GM12891 (cell line): ENCODE measurements at regions not wholly inside any gene's neighbourhood (a gene's known extent, or its start where the extent isn't known, plus 50 kb on each side); places are given as distances from the start of the nearest gene placed in this dataset.

Experiments
- PAX5 ChIP-seq: IDR thresholded peaks from 2 replicates; pipeline ENCODE4 v1.6.1; 2011; ENCODE audit warnings: low read length, moderate library complexity, mild to moderate bottlenecking; ENCODE audit not compliant: insufficient read depth, severe bottlenecking
- POLR2A ChIP-seq: IDR thresholded peaks from 2 replicates; pipeline ENCODE4 v1.6.1; 2011; ENCODE audit warnings: low read depth, low read length, control low read depth
- POLR2AphosphoS5 ChIP-seq: IDR thresholded peaks from 2 replicates; pipeline ENCODE4 v1.6.1; 2011; ENCODE audit warnings: low read depth, low read length, control low read depth
- POU2F2 ChIP-seq: IDR thresholded peaks from 2 replicates; pipeline ENCODE4 v1.6.1; 2011; ENCODE audit warnings: low read depth, mild to moderate bottlenecking, control low read depth, low read length, moderate library complexity
- SPI1 ChIP-seq: IDR thresholded peaks from 2 replicates; pipeline ENCODE4 v1.6.1; 2011; ENCODE audit warnings: low read depth, low read length, control low read depth
- TAF1 ChIP-seq: IDR thresholded peaks from 2 replicates; pipeline ENCODE4 v1.6.1; 2011; ENCODE audit warnings: low read depth, low read length, control low read depth

DNA sequence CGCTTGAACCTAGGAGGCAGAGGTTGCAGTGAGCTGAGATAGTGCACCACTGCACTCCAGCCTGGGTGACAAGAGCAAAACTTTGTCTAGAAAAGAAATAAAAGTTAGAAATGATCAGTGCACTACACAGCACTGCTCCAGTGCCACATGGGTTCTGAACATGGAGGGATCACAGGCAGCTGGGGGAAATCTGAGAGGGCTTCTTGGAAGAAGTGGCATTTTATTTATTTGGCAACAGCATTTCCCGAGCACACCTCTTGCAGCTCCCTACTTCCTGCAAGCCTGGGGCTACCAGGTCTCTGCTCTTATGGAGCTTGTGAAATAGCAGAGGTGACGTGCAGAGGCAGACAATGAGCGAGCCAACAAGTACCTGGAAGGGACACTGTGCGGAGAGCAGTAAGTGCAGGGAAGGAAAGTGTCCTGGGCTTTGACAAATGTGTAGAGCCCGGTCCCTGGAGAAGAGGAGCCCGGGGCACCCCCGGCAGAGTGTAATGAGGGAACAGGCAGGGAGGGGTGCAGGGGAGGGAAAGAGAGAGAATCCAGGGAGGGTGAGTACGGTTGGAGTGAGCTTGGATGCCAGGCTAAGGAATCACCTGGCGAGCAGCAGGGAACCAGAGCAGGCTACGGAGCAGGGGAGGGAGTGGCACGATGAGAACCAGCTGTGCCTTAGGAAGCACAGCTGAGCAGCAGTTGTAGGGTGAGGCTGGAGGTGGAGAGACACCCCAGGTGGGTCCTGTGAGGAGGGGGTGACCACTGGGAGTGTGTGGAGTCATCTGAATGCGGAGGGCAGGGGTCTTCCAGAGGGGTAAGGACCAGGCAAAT is 104.6 kb upstream of the CTBP2 start:
- TF ChIP-seq PAX5 (no peak), POLR2A (no peak), POU2F2 (no peak), SPI1 (no peak), TAF1 (no peak), POLR2AphosphoS5 (no peak)
